ENCODE measurements at regions not wholly inside any gene's neighbourhood (a gene's known extent, or its start where the extent isn't known, plus 50 kb on each side); places are given as distances from the start of the nearest gene placed in this dataset.

- intact Hi-C loops (cut with DNase I) = no loop called here
- no peak for DNase-seq (ENCODE audit: low spot score)
Measured at GRCh38 chr3:34388830-34389229, 590.4 kb downstream of the PDCD6IP start.

GRCh38 chr3:34394978-34395748 lies 596.7 kb downstream of the PDCD6IP start:
- no peak for DNase-seq (ENCODE audit: low spot score)
- intact Hi-C loops (cut with DNase I) = no loop called here

- DNase-seq (ENCODE audit: low spot score) = no peak
- intact Hi-C loops (cut with DNase I) = no loop called here
Measured at GRCh38 chr3:34396288-34396687, 597.9 kb downstream of the PDCD6IP start.

- intact Hi-C loops (cut with DNase I) = no loop called here
- no peak for DNase-seq (ENCODE audit: low spot score)
Measured at GRCh38 chr3:34396956-34397355, 598.5 kb downstream of the PDCD6IP start.

GRCh38 chr3:34399401-34399800 lies 601.0 kb downstream of the PDCD6IP start:
- DNase-seq (ENCODE audit: low spot score) = no peak
- intact Hi-C loops (cut with DNase I) = no loop called here

GRCh38 chr3:34405159-34405558 lies 606.7 kb downstream of the PDCD6IP start:
- intact Hi-C loops (cut with DNase I) = no loop called here
- DNase-seq (ENCODE audit: low spot score) = no peak

- intact Hi-C loops (cut with DNase I) = no loop called here
- DNase-seq (ENCODE audit: low spot score) = no peak
Measured at GRCh38 chr3:34407281-34407680, 608.9 kb downstream of the PDCD6IP start.

- intact Hi-C loops (cut with DNase I) = no loop called here
- DNase-seq (ENCODE audit: low spot score) = no peak
Measured at GRCh38 chr3:34408088-34408487, 609.7 kb downstream of the PDCD6IP start.

- intact Hi-C loops (cut with DNase I) = no loop called here
- no peak for DNase-seq (ENCODE audit: low spot score)
Measured at GRCh38 chr3:34411596-34411995, 613.2 kb downstream of the PDCD6IP start.

GRCh38 chr3:34419801-34420200 lies 621.4 kb downstream of the PDCD6IP start:
- intact Hi-C loops (cut with DNase I) = no loop called here

GRCh38 chr3:34421762-34422161 lies 623.3 kb downstream of the PDCD6IP start:
- intact Hi-C loops (cut with DNase I) = no loop called here
- DNase-seq (ENCODE audit: low spot score) = no peak

More at GRCh38 chr3:34419801-34420200, 621.4 kb downstream of the PDCD6IP start:
- no peak for DNase-seq (ENCODE audit: low spot score)

- intact Hi-C loops (cut with DNase I) = no loop called here
- DNase-seq (ENCODE audit: low spot score) = no peak
Measured at GRCh38 chr3:34439796-34440195, 641.4 kb downstream of the PDCD6IP start.

GRCh38 chr3:34444137-34444536 lies 645.7 kb downstream of the PDCD6IP start:
- DNase-seq (ENCODE audit: low spot score) = no peak
- intact Hi-C loops (cut with DNase I) = no loop called here

- DNase-seq (ENCODE audit: low spot score) = no peak
- intact Hi-C loops (cut with DNase I) = no loop called here
Measured at GRCh38 chr3:34449305-34449704, 650.9 kb downstream of the PDCD6IP start.

GRCh38 chr3:34463414-34463813 lies 665.0 kb downstream of the PDCD6IP start:
- no peak for DNase-seq (ENCODE audit: low spot score)
- intact Hi-C loops (cut with DNase I) = no loop called here

GRCh38 chr3:34464646-34465045 lies 666.2 kb downstream of the PDCD6IP start:
- no peak for DNase-seq (ENCODE audit: low spot score)
- intact Hi-C loops (cut with DNase I) = no loop called here

GRCh38 chr3:34475851-34476250 lies 677.4 kb downstream of the PDCD6IP start:
- no peak for DNase-seq (ENCODE audit: low spot score)
- intact Hi-C loops (cut with DNase I) = no loop called here

GRCh38 chr3:34483311-34483887 lies 685.0 kb downstream of the PDCD6IP start:
- intact Hi-C loops (cut with DNase I) = no loop called here
- no peak for DNase-seq (ENCODE audit: low spot score)

GRCh38 chr3:34504366-34504765 lies 705.9 kb downstream of the PDCD6IP start:
- intact Hi-C loops (cut with DNase I) = no loop called here
- no peak for DNase-seq (ENCODE audit: low spot score)

- DNase-seq (ENCODE audit: low spot score) = no peak
- intact Hi-C loops (cut with DNase I) = no loop called here
Measured at GRCh38 chr3:34504775-34505174, 706.3 kb downstream of the PDCD6IP start.

GRCh38 chr3:34508732-34509131 lies 710.3 kb downstream of the PDCD6IP start:
- no peak for DNase-seq (ENCODE audit: low spot score)
- intact Hi-C loops (cut with DNase I) = no loop called here

Measured in cardiac septum (tissue), 1 donor.